GM21737 (cell line): ENCODE measurements at regions not wholly inside any gene's neighbourhood (a gene's known extent, or its start where the extent isn't known, plus 50 kb on each side); places are given as distances from the start of the nearest gene placed in this dataset.

Experiments used
- ATAC-seq: cut with Tn5 transposase; IDR thresholded peaks from one replicate; pipeline ENCODE4 v1.9.1; 2021; ENCODE audit warnings: mild to moderate bottlenecking, moderate library complexity; ENCODE audit not compliant: unreplicated experiment

- no peak for ATAC-seq
Observed at GRCh38 chr21:17451364-17451891, 61.4 kb upstream of the CXADR start.

- ATAC-seq: no peak
Observed at GRCh38 chr21:17454315-17455027, 58.4 kb upstream of the CXADR start.

- ATAC-seq: no peak
Observed at GRCh38 chr21:17455028-17455353, 57.9 kb upstream of the CXADR start.

GRCh38 chr21:17455451-17455850 lies 57.4 kb upstream of the CXADR start:
- ATAC-seq: no peak

- ATAC-seq: no peak
Observed at GRCh38 chr21:17458279-17458678, 54.6 kb upstream of the CXADR start.

GRCh38 chr21:17460094-17460493 lies 52.7 kb upstream of the CXADR start:
- ATAC-seq: no peak

GRCh38 chr21:17461014-17461413 lies 51.8 kb upstream of the CXADR start:
- ATAC-seq: no peak

- no peak for ATAC-seq
Observed at GRCh38 chr21:17461582-17461981, 51.3 kb upstream of the CXADR start.

- ATAC-seq: no peak
Observed at GRCh38 chr21:17462276-17462981, 50.4 kb upstream of the CXADR start.
